ENCODE measurements at regions not wholly inside any gene's neighbourhood (a gene's known extent, or its start where the extent isn't known, plus 50 kb on each side); places are given as distances from the start of the nearest gene placed in this dataset.

- no peak for DNase-seq
Measured at GRCh38 chr10:4475827-4476490, 350.0 kb upstream of the AKR1E2 start.

- DNase-seq = no peak
Measured at GRCh38 chr10:4474829-4475228, 351.2 kb upstream of the AKR1E2 start.

GRCh38 chr10:4473977-4474376 is 352.0 kb upstream of the AKR1E2 start:
- DNase-seq = no peak

- DNase-seq = no peak
Measured at GRCh38 chr10:4472190-4472904, 353.7 kb upstream of the AKR1E2 start.

GRCh38 chr10:4470231-4470835 is 355.7 kb upstream of the AKR1E2 start:
- DNase-seq = no peak

GRCh38 chr10:4467481-4467880 is 358.5 kb upstream of the AKR1E2 start:
- DNase-seq = no peak

- DNase-seq = no peak
Measured at GRCh38 chr10:4460267-4460666, 365.7 kb upstream of the AKR1E2 start.

- DNase-seq = no peak
Measured at GRCh38 chr10:4459531-4459930, 366.5 kb upstream of the AKR1E2 start.

GRCh38 chr10:4457597-4457996 is 368.4 kb upstream of the AKR1E2 start:
- no peak for DNase-seq

- no peak for DNase-seq
Measured at GRCh38 chr10:4456776-4457175, 369.2 kb upstream of the AKR1E2 start.

GRCh38 chr10:4456279-4456678 is 369.7 kb upstream of the AKR1E2 start:
- no peak for DNase-seq

GRCh38 chr10:4453950-4454349 is 372.1 kb upstream of the AKR1E2 start:
- DNase-seq = no peak

GRCh38 chr10:4453276-4453675 is 372.7 kb upstream of the AKR1E2 start:
- DNase-seq = no peak

GRCh38 chr10:4450981-4451908 is 374.8 kb upstream of the AKR1E2 start:
- DNase-seq = peak; percentile 38

GRCh38 chr10:4450169-4450568 is 375.8 kb upstream of the AKR1E2 start:
- no peak for DNase-seq

- no peak for DNase-seq
Measured at GRCh38 chr10:4448030-4448429, 378.0 kb upstream of the AKR1E2 start.

- no peak for DNase-seq
Measured at GRCh38 chr10:4443419-4443818, 382.6 kb upstream of the AKR1E2 start.

- no peak for DNase-seq
Measured at GRCh38 chr10:4442296-4442695, 383.7 kb upstream of the AKR1E2 start.

- no peak for DNase-seq
Measured at GRCh38 chr10:4440260-4440659, 385.7 kb upstream of the AKR1E2 start.

- no peak for DNase-seq
Measured at GRCh38 chr10:4437791-4438190, 388.2 kb upstream of the AKR1E2 start.

GRCh38 chr10:4437061-4437460 is 388.9 kb upstream of the AKR1E2 start:
- no peak for DNase-seq

- DNase-seq = no peak
Measured at GRCh38 chr10:4436103-4436502, 389.9 kb upstream of the AKR1E2 start.

- DNase-seq = no peak
Measured at GRCh38 chr10:4434516-4435071, 391.4 kb upstream of the AKR1E2 start.
